ENCODE measurements at regions not wholly inside any gene's neighbourhood (a gene's known extent, or its start where the extent isn't known, plus 50 kb on each side); places are given as distances from the start of the nearest gene placed in this dataset.

GRCh38 chr22:48228468-48228867 is 1466.0 kb downstream of the TBC1D22A start:
- intact Hi-C loops (cut with micrococcal nuclease): no loop called here
- H3K9me3 ChIP-seq (ENCODE audit: control extremely low read depth in 1 of 3, control insufficient read depth in 2 of 3, insufficient read depth in 1 of 3, low read length in 2 of 3): peaks cover 5 to 15% (median 6%) of the 10 kb centered on the region in 3 donors
- H3K79me2 ChIP-seq (ENCODE audit: control insufficient read depth, insufficient read depth, low read length): no peaks in the 10 kb centered on the region
- no peaks in the 10 kb centered on the region for H4K20me1 ChIP-seq (ENCODE audit: control insufficient read depth, insufficient read depth, low read length, poor library complexity, severe bottlenecking)
- H3K9ac ChIP-seq (ENCODE audit: low read length): no peak overlapping the region
- H3K4me3 Mint-ChIP-seq: no peak overlapping the region
- H3K27ac Mint-ChIP-seq: no peak overlapping the region
- no peaks in the 10 kb centered on the region for H3K4me1 Mint-ChIP-seq
- WGBS (ENCODE audit: insufficient coverage): 100% methylated on average over 4 of the region's 5 CpGs
- no peaks in the 10 kb centered on the region for H3K4me1 ChIP-seq (ENCODE audit: control insufficient read depth in 2 of 2, insufficient read depth in 2 of 2, low read length in 2 of 2)
- DNase-seq (no peak), ATAC-seq (ENCODE audit: low read depth) (no peak)
- TF ChIP-seq CTCF (IDR thresholded peaks at IDR 0.05) (no peak), EZH2 (IDR thresholded peaks at IDR 0.05; ENCODE audit: borderline replicate concordance, insufficient read depth, low read depth, low read length, poor library complexity, severe bottlenecking) (no peak)
- peaks cover 0 to 5% (median 1%) of the 10 kb centered on the region in 4 experiments for H3K27me3 ChIP-seq (replicated peaks in 1 of 4; ENCODE audit: control extremely low read depth in 1 of 4, control insufficient read depth in 3 of 4, insufficient read depth in 4 of 4, low read length in 3 of 4)
- ChIA-PET CTCF (no interaction called here), POLR2A (no interaction called here)
- H2AFZ ChIP-seq (ENCODE audit: insufficient read depth, low read depth, low read length, poor library complexity, severe bottlenecking): no peak overlapping the region
- H3K36me3 ChIP-seq (replicated peaks in 1 of 2; ENCODE audit: control extremely low read depth in 1 of 2, control insufficient read depth in 1 of 2, extremely low read depth in 1 of 2, insufficient read depth in 2 of 2, low read length in 1 of 2): no peaks in the 10 kb centered on the region
- H3K9me3 Mint-ChIP-seq (ENCODE audit: insufficient read depth): peaks cover 5% of the 10 kb centered on the region
- H3K4me2 ChIP-seq (replicated peaks; ENCODE audit: low read depth, low read length, poor library complexity, severe bottlenecking): no peak overlapping the region
- no peak overlapping the region for H3K4me3 ChIP-seq (ENCODE audit: control extremely low read depth in 1 of 5, extremely low read depth in 1 of 5, insufficient read depth in 1 of 5, low read depth in 2 of 5, low read length in 4 of 5)
- no peak overlapping the region for H3K27ac ChIP-seq (ENCODE audit: low read length in 2 of 2)
- H3K27me3 Mint-ChIP-seq: peaks cover 20% of the 10 kb centered on the region

- Histone ChIP-seq H3K79me2 (ENCODE audit: control insufficient read depth, insufficient read depth, low read length) (no peaks in the 10 kb centered on the region), H3K27ac (ENCODE audit: low read length in 2 of 2) (no peak overlapping the region), H3K4me3 (ENCODE audit: control extremely low read depth in 1 of 5, extremely low read depth in 1 of 5, insufficient read depth in 1 of 5, low read depth in 2 of 5, low read length in 4 of 5) (no peak overlapping the region), H4K20me1 (ENCODE audit: control insufficient read depth, insufficient read depth, low read length, poor library complexity, severe bottlenecking) (no peaks in the 10 kb centered on the region), H3K4me1 (ENCODE audit: control insufficient read depth in 2 of 2, insufficient read depth in 2 of 2, low read length in 2 of 2) (no peaks in the 10 kb centered on the region), H3K9ac (ENCODE audit: low read length) (no peak overlapping the region), H3K36me3 (replicated peaks in 1 of 2; ENCODE audit: control extremely low read depth in 1 of 2, control insufficient read depth in 1 of 2, extremely low read depth in 1 of 2, insufficient read depth in 2 of 2, low read length in 1 of 2) (no peaks in the 10 kb centered on the region), H3K4me2 (replicated peaks; ENCODE audit: low read depth, low read length, poor library complexity, severe bottlenecking) (no peak overlapping the region), H3K27me3 (replicated peaks in 1 of 4; ENCODE audit: control extremely low read depth in 1 of 4, control insufficient read depth in 3 of 4, insufficient read depth in 4 of 4, low read length in 3 of 4) (peaks cover 0 to 5% (median 2%) of the 10 kb centered on the region in 4 experiments), H3K9me3 (ENCODE audit: control extremely low read depth in 1 of 3, control insufficient read depth in 2 of 3, insufficient read depth in 1 of 3, low read length in 2 of 3) (peaks cover 3 to 11% (median 6%) of the 10 kb centered on the region in 3 donors), H2AFZ (ENCODE audit: insufficient read depth, low read depth, low read length, poor library complexity, severe bottlenecking) (no peak overlapping the region)
- CTCF ChIA-PET: no interaction called here
- DNase-seq: no peak
- no peak for TF ChIP-seq CTCF (IDR thresholded peaks at IDR 0.05)
- no peak for TF ChIP-seq EZH2 (IDR thresholded peaks at IDR 0.05; ENCODE audit: borderline replicate concordance, insufficient read depth, low read depth, low read length, poor library complexity, severe bottlenecking)
- ATAC-seq (ENCODE audit: low read depth): no peak
- POLR2A ChIA-PET: no interaction called here
- Mint-ChIP-seq H3K27me3 (peaks cover 20% of the 10 kb centered on the region), H3K4me3 (no peak overlapping the region), H3K4me1 (no peaks in the 10 kb centered on the region), H3K9me3 (ENCODE audit: insufficient read depth) (peaks cover 4% of the 10 kb centered on the region), H3K27ac (no peak overlapping the region)
- intact Hi-C loops (cut with micrococcal nuclease): no loop called here
- 81% methylated on average over 3 of the region's 4 CpGs for WGBS (ENCODE audit: insufficient coverage)
Measured at GRCh38 chr22:48227341-48228018, 1465.0 kb downstream of the TBC1D22A start.
